Ascending aorta (tissue), 2 donors: ENCODE measurements at regions not wholly inside any gene's neighbourhood (a gene's known extent, or its start where the extent isn't known, plus 50 kb on each side); places are given as distances from the start of the nearest gene placed in this dataset.

Experiments used
- DNase-seq, 2 donors: peaks; one replicate each; pipeline ENCODE4 v3.0.0-alpha.2; 2019; ENCODE audit warnings: low spot score in 2 of 2
- H3K27ac ChIP-seq, 2 donors: fragments of 200-600 bp; sonication (generic); one replicate each; pipeline ENCODE4 v1.5.1; 2016 to 2017; ENCODE audit warnings: mild to moderate bottlenecking in 1 of 2
- H3K27me3 ChIP-seq: fragments of 200-600 bp; sonication (generic); one replicate; pipeline ENCODE4 v1.5.1; 2017
- H3K36me3 ChIP-seq, 2 donors: fragments of 200-600 bp; sonication (generic); one replicate each; pipeline ENCODE4 v1.5.1; 2016
- H3K4me1 ChIP-seq, 2 donors: fragments of 200-600 bp; sonication (generic); one replicate each; pipeline ENCODE4 v1.5.1; 2016 to 2017; ENCODE audit warnings: mild to moderate bottlenecking in 1 of 2
- H3K4me3 ChIP-seq, 2 donors: fragments of 200-600 bp; sonication (generic); one replicate each; pipeline ENCODE4 v1.5.1; 2016 to 2017; ENCODE audit warnings: mild to moderate bottlenecking in 1 of 2
- H3K9me3 ChIP-seq, 2 donors: fragments of 200-600 bp; sonication (generic); one replicate each; pipeline ENCODE4 v1.5.1; 2016
- intact Hi-C: fragments of 100-400 bp; cut with DNase I; formaldehyde crosslinking; loops from one replicate; pipeline ENCODE4 v1.15.1; 2023
- TF ChIP-seq, protein P1 (sequence below), 3 experiments: fragments of 200-600 bp in 2 of 3; fragments of 450-650 bp in 1 of 3; sonication (generic) in 2 of 3; IDR thresholded peaks; one replicate each; pipeline ENCODE4 v1.5.1; 2016 to 2019; ENCODE audit warnings: antibody characterized with exemption in 3 of 3, mild to moderate bottlenecking in 1 of 3, moderate library complexity in 1 of 3

DNA sequence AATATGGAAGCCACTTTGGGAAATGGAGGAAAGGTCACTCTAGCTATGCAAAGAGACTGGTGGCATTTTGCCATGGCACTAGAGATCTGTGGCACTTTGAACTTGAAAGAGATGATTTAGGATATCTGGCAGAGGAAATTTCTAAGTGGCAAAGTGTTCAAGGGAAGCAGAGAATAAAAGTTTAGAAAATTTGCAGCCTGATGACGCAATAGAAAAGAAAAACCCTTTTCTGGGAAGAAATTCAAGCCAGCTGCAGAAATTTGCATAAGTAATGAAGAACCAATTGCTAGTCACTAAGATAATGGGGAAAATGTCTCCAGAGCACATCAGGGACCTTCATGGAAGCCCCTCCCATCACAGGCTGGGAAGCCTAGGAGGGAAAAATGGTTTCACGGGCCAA is 191.1 kb upstream of the B3GALT2 start:
- H3K27ac ChIP-seq: no peak overlapping the region
- H3K36me3 ChIP-seq: no peaks in the 10 kb centered on the region
- intact Hi-C loops: no loop called here
- no peaks in the 10 kb centered on the region for H3K9me3 ChIP-seq
- no peak for DNase-seq
- TF ChIP-seq, protein P1, sequence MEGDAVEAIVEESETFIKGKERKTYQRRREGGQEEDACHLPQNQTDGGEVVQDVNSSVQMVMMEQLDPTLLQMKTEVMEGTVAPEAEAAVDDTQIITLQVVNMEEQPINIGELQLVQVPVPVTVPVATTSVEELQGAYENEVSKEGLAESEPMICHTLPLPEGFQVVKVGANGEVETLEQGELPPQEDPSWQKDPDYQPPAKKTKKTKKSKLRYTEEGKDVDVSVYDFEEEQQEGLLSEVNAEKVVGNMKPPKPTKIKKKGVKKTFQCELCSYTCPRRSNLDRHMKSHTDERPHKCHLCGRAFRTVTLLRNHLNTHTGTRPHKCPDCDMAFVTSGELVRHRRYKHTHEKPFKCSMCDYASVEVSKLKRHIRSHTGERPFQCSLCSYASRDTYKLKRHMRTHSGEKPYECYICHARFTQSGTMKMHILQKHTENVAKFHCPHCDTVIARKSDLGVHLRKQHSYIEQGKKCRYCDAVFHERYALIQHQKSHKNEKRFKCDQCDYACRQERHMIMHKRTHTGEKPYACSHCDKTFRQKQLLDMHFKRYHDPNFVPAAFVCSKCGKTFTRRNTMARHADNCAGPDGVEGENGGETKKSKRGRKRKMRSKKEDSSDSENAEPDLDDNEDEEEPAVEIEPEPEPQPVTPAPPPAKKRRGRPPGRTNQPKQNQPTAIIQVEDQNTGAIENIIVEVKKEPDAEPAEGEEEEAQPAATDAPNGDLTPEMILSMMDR (IDR thresholded peaks at IDR 0.05): no peak
- no peaks in the 10 kb centered on the region for H3K27me3 ChIP-seq
- no peak overlapping the region for H3K4me3 ChIP-seq
- no peaks in the 10 kb centered on the region for H3K4me1 ChIP-seq

- no peaks in the 10 kb centered on the region for H3K9me3 ChIP-seq
- intact Hi-C loops: no loop called here
- DNase-seq: no peak
- H3K4me1 ChIP-seq: no peaks in the 10 kb centered on the region
- no peaks in the 10 kb centered on the region for H3K36me3 ChIP-seq
- TF ChIP-seq, protein P1 (IDR thresholded peaks at IDR 0.05): no peak
- H3K27ac ChIP-seq: no peak overlapping the region
- H3K27me3 ChIP-seq: no peaks in the 10 kb centered on the region
- no peak overlapping the region for H3K4me3 ChIP-seq
Measured at GRCh38 chr1:193372553-193372952, 186.1 kb upstream of the B3GALT2 start.

GRCh38 chr1:193368302-193368701 is 181.9 kb upstream of the B3GALT2 start:
- TF ChIP-seq, protein P1 (IDR thresholded peaks at IDR 0.05): no peak
- DNase-seq: no peak
- Histone ChIP-seq H3K27ac (no peak overlapping the region), H3K9me3 (no peaks in the 10 kb centered on the region), H3K36me3 (no peaks in the 10 kb centered on the region), H3K4me1 (no peaks in the 10 kb centered on the region), H3K4me3 (no peak overlapping the region), H3K27me3 (no peaks in the 10 kb centered on the region)
- intact Hi-C loops: no loop called here

DNA sequence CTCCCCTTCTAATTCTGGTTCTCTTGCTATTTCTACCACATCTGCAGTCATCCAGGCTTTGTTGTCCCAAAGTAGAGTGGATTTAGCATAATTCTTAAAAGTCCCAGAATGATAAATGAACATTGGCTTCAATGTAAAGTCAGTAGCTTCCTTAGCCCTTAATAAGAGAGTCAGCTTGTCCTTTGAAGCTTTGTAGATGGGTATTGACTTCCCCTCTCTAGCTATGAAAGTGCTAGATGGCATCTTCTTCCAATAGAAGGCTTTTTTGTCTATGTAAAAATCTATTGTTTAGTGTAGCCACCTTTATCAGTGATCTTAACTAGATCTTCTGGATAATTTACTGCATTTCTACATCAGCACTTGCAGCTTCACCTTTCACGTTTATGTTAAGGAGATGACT is 181.4 kb upstream of the B3GALT2 start:
- TF ChIP-seq, protein P1 (IDR thresholded peaks at IDR 0.05): no peak
- no peak overlapping the region for H3K4me3 ChIP-seq
- H3K9me3 ChIP-seq: no peaks in the 10 kb centered on the region
- no peaks in the 10 kb centered on the region for H3K27me3 ChIP-seq
- H3K36me3 ChIP-seq: no peaks in the 10 kb centered on the region
- H3K4me1 ChIP-seq: no peaks in the 10 kb centered on the region
- intact Hi-C loops: no loop called here
- DNase-seq: no peak
- H3K27ac ChIP-seq: no peak overlapping the region

- Histone ChIP-seq H3K27ac (no peak overlapping the region), H3K9me3 (no peaks in the 10 kb centered on the region), H3K27me3 (no peaks in the 10 kb centered on the region), H3K36me3 (no peaks in the 10 kb centered on the region), H3K4me3 (no peak overlapping the region), H3K4me1 (no peaks in the 10 kb centered on the region)
- no peak for DNase-seq
- TF ChIP-seq, protein P1 (IDR thresholded peaks at IDR 0.05): no peak
- intact Hi-C loops: no loop called here
Measured at GRCh38 chr1:193366764-193367507, 180.5 kb upstream of the B3GALT2 start.

GRCh38 chr1:193365966-193366365 is 179.6 kb upstream of the B3GALT2 start:
- intact Hi-C loops: no loop called here
- TF ChIP-seq, protein P1 (IDR thresholded peaks at IDR 0.05): no peak
- Histone ChIP-seq H3K4me1 (no peaks in the 10 kb centered on the region), H3K4me3 (no peak overlapping the region), H3K36me3 (no peaks in the 10 kb centered on the region), H3K9me3 (no peaks in the 10 kb centered on the region), H3K27me3 (no peaks in the 10 kb centered on the region), H3K27ac (no peak overlapping the region)
- DNase-seq: no peak
